Lower leg skin (tissue), 4 donors: ENCODE measurements at regions not wholly inside any gene's neighbourhood (a gene's known extent, or its start where the extent isn't known, plus 50 kb on each side); places are given as distances from the start of the nearest gene placed in this dataset.
"Not testable (repeated sequence)": the region's sequence is repeated elsewhere in the genome, so short reads cannot be mapped to it uniquely, and the experiment has no call there.

Experiments
- DNase-seq, 2 donors: peaks; one replicate each; pipeline ENCODE4 v3.0.0-alpha.2; 2019; ENCODE audit warnings: low spot score in 2 of 2
- H3K4me3 ChIP-seq: fragments of 200-600 bp; sonication (generic); 2 replicates; pipeline ENCODE4 v1.5.1; 2017; ENCODE audit warnings: mild to moderate bottlenecking, low read depth; ENCODE audit not compliant: poor library complexity, severe bottlenecking
- POLR2A ChIP-seq, 2 donors: fragments of 450-650 bp; IDR thresholded peaks; one replicate each; pipeline ENCODE4 v1.6.1; 2016 to 2017; ENCODE audit warnings: antibody characterized with exemption in 2 of 2, mild to moderate bottlenecking in 1 of 2, moderate library complexity in 1 of 2
- WGBS, 2 donors: methylation state at CpG; one replicate each; pipeline ENCODE4 v1.1.5; 2018; 5-methylcytosine and 5-hydroxymethylcytosine counted together
- intact Hi-C: fragments of 100-400 bp; cut with DNase I; formaldehyde crosslinking; loops from one replicate; pipeline ENCODE4 v1.15.0; 2023; ENCODE audit warnings: low total_unique reads
- TF ChIP-seq, protein P1 (sequence below), 3 donors: fragments of 450-650 bp; IDR thresholded peaks; one replicate each; pipeline ENCODE4 v1.5.1; 2016; ENCODE audit warnings: antibody characterized with exemption in 3 of 3, mild to moderate bottlenecking in 3 of 3, moderate library complexity in 2 of 3

DNA sequence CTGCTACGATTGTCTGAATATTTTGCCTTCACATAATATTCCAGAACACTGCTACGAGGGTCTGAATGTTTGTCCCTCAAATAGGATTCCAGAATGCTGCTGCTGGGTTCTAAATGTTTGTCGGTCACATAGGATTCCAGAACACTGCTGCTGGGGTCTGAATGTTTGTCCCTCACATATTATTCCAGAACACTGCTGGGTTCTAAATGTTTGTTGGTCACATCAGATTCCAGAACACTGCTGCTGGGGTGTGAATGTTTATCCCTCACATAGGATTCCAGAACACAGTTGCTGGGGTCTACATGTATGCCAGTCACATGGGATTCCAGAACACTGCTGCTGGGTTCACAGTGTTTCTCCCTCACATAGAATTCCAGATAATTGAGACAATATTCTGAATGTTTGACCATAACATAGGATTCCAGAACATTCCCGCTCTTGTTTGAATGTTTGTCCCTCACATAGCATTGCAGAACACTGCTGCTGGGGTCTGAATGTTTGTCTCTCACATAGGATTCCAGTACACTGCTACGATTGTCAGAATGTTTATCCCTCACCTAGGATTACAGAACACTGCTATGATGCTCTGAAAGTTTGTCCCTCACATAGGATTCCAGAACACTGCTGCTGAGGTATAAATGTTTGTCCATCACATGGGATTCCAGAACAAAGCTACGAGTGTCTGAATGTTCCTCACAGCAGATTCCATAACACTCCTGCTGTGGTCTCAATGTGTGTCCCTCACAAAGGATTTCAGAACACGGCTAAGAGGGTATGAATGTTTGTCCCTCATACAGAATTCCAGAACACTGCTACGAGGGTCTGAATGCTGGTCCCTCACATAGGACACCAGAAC is 201.8 kb downstream of the FOXD4L6 start:
- H3K4me3 ChIP-seq = no peak overlapping the region
- 70 to 75% methylated on average over 8 of the region's 8 CpGs for WGBS, 2 donors
- TF ChIP-seq POLR2A (IDR thresholded peaks at IDR 0.05) = no peak
- TF ChIP-seq, protein P1, sequence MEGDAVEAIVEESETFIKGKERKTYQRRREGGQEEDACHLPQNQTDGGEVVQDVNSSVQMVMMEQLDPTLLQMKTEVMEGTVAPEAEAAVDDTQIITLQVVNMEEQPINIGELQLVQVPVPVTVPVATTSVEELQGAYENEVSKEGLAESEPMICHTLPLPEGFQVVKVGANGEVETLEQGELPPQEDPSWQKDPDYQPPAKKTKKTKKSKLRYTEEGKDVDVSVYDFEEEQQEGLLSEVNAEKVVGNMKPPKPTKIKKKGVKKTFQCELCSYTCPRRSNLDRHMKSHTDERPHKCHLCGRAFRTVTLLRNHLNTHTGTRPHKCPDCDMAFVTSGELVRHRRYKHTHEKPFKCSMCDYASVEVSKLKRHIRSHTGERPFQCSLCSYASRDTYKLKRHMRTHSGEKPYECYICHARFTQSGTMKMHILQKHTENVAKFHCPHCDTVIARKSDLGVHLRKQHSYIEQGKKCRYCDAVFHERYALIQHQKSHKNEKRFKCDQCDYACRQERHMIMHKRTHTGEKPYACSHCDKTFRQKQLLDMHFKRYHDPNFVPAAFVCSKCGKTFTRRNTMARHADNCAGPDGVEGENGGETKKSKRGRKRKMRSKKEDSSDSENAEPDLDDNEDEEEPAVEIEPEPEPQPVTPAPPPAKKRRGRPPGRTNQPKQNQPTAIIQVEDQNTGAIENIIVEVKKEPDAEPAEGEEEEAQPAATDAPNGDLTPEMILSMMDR (IDR thresholded peaks at IDR 0.05) = no peak
- no peak for DNase-seq
- intact Hi-C loops = no loop called here

DNA sequence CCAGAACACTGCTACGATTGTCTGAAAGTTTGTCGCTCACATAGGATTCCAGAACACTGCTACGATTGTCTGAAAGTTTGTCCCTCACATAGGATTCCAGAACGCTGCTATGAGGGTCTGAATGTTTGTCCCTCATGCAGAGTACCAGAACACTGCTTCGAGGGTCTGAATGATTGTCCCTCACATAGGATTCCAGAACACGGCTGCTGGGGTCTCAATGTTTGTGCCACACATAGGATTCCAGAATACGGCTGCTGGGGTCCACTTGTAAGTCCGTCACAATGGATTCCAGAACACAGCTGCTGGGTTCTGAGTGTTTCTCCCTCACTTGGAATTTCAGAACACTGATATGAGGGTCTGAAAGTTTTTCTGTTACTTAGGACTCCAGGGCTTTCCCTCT is 203.3 kb downstream of the FOXD4L6 start:
- no peak overlapping the region for H3K4me3 ChIP-seq
- DNase-seq = no peak
- TF ChIP-seq POLR2A (IDR thresholded peaks at IDR 0.05) = no peak
- TF ChIP-seq, protein P1 (IDR thresholded peaks at IDR 0.05) = no peak
- 78 to 81% methylated on average over 8 of the region's 8 CpGs for WGBS, 2 donors
- intact Hi-C loops = no loop called here

DNA sequence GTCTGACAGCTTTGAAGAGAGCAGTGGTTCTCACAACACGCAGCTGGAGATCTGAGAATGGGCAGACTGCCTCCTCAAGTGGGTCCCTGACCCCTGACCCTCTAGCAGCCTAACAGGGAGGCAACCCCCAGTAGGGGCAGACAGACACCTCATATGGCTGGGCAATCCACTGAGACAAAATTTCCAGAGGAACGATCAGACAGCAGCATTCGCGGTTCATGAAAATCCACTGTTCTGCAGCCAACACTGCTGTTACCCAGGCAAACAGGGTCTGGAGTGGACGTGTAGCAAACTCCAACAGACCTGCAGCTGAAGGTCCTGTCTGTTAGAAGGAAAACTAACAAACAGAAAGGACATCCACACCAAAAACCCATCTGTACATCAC is 212.1 kb downstream of the FOXD4L6 start:
- 69 to 77% methylated on average over 5 of the region's 5 CpGs for WGBS, 2 donors
- DNase-seq, intact Hi-C loops, H3K4me3 ChIP-seq: not testable (repeated sequence)

DNA sequence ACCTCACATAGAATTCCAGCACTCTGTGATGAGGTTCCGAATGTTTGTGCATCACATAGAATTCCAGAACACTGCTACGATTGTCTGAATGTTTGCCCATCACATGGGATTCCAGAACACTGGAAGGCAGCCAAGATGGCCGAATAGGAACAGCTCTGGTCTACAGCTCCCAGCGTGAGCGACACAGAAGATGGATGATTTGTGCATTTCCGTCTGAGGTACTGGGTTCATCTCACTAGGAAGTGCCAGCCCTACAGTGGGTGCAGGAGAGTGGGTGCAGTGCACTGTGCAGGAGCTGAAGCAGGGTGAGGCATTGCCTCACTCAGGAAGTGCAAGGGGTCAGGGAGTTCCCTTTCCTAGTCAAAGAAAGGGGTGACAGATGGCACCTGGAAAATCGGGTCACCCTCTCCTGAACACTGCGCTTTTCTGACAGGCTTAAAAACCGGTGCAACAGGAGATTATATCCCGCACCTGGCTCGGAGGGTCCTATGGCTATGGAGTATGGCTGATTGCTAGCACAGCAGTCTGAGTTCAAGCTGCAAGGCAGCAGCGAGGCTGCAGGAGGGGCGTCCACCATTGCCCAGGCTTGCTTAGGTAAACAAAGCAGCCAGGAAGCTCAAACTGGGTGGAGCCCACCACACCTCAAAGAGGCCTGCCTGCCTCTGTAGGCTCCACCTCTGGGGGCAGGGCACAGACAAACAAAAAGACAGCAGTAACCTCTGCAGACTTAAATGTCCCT is 212.7 kb downstream of the FOXD4L6 start:
- DNase-seq, intact Hi-C loops, H3K4me3 ChIP-seq: not testable (repeated sequence)
- WGBS, 2 donors = 83 to 89% methylated on average over 13 of the region's 13 CpGs

DNA sequence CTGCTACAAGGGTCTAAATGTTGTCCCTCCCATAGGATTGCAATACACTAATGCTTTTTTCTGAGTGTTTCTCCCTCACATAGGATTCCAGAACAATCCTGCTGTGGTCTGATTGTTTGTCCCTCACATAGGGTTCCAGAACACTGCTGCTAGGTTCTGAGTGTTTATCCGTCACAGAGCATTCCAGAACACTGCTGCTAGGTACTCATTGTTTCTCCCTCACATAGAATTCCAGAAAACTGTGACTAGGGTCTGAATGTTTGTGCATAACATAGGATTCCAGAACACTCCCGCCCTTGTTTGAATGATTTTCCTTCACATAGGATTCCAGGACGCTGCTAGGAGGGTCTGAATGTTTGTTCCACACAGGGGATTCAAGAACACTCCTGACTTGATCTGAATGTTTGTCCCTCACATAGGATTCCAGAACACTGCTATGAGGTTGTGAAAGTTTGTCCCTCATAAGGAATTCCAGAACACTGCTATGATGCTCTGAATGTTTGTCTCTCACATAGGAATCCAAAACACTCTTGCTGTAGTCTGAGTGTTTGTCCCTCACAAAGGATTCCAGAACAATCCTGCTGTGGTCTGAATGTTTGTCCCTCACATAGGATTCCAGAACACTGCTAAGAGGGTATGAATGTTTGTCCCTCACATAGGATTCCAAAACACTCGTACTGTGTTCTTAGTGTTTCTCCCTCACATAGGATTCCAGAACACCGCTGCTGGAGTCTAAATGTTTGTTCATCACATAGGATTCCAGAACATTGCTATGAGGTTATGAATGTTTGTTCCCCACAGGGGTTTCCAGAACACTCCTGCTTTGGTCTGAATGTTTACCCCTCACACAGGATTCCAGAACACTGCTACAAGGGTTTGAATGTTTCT is 213.5 kb downstream of the FOXD4L6 start:
- no peak for DNase-seq
- no peak for TF ChIP-seq POLR2A (IDR thresholded peaks at IDR 0.05)
- TF ChIP-seq, protein P1 (IDR thresholded peaks at IDR 0.05) = no peak
- WGBS, 2 donors = 60 to 64% methylated on average over 5 of the region's 5 CpGs
- intact Hi-C loops = no loop called here
- no peak overlapping the region for H3K4me3 ChIP-seq

DNA sequence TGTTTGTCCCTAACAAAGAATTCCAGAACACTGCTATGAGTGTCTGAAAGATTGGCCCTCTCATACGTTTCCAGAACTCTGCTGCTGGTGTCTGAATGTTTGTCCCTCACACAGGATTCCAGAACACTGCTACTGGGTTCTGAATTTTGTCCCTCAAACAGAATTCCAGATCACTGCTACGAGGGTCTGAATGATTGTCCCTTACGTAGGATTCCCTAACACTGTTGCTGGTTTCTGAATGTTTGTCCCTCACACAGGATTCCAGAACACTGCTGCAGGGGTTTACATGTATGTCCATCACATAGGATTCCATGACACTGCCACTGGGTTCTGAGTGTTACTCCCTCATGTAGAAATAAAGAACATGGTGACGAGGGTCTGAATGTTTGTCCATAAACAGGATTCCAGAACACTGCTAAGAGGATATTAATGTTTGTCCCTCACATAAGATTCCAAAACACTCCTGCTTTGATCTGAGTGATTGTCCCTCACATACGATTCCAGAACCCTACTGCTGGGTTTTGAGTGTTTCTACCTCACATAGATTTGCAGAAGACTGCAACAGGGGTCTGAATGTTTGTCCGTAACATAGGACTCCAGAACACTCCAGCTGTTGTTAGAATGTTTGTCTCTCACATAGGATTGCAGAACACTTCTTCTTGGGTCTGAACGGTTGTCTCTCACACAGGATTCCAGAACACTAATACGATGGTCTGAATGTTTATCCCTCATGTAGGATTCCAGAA is 214.4 kb downstream of the FOXD4L6 start:
- 63 to 69% methylated on average over 8 of the region's 8 CpGs for WGBS, 2 donors
- TF ChIP-seq, protein P1 (IDR thresholded peaks at IDR 0.05) = no peak
- TF ChIP-seq POLR2A (IDR thresholded peaks at IDR 0.05) = no peak
- intact Hi-C loops = no loop called here
- no peak overlapping the region for H3K4me3 ChIP-seq
- DNase-seq = no peak
